GM19397 (cell line): ENCODE measurements at regions not wholly inside any gene's neighbourhood (a gene's known extent, or its start where the extent isn't known, plus 50 kb on each side); places are given as distances from the start of the nearest gene placed in this dataset.

Experiments
- ATAC-seq: cut with Tn5 transposase; IDR thresholded peaks from one replicate; pipeline ENCODE4 v1.9.1; 2021; ENCODE audit warnings: mild to moderate bottlenecking, moderate library complexity; ENCODE audit not compliant: unreplicated experiment

- no peak for ATAC-seq
These were observed 297.6 kb upstream of the SKOR2 start for GRCh38 chr18:47549021-47549540.

- no peak for ATAC-seq
These were observed 296.2 kb upstream of the SKOR2 start for GRCh38 chr18:47547539-47548202.

GRCh38 chr18:47545613-47546012 is 294.2 kb upstream of the SKOR2 start:
- no peak for ATAC-seq

- ATAC-seq: no peak
These were observed 291.6 kb upstream of the SKOR2 start for GRCh38 chr18:47543080-47543479.

GRCh38 chr18:47542551-47542950 is 291.1 kb upstream of the SKOR2 start:
- ATAC-seq: no peak

GRCh38 chr18:47531717-47532116 is 280.3 kb upstream of the SKOR2 start:
- ATAC-seq: no peak

- no peak for ATAC-seq
These were observed 279.2 kb upstream of the SKOR2 start for GRCh38 chr18:47530695-47531094.

GRCh38 chr18:47528343-47528742 is 276.9 kb upstream of the SKOR2 start:
- ATAC-seq: no peak

- no peak for ATAC-seq
These were observed 274.7 kb upstream of the SKOR2 start for GRCh38 chr18:47526147-47526546.

- no peak for ATAC-seq
These were observed 270.9 kb upstream of the SKOR2 start for GRCh38 chr18:47522359-47522758.

- ATAC-seq: no peak
These were observed 268.8 kb upstream of the SKOR2 start for GRCh38 chr18:47520263-47520662.

- ATAC-seq: no peak
These were observed 268.2 kb upstream of the SKOR2 start for GRCh38 chr18:47519706-47520105.

- ATAC-seq: no peak
These were observed 267.8 kb upstream of the SKOR2 start for GRCh38 chr18:47519277-47519676.

- ATAC-seq: no peak
These were observed 262.2 kb upstream of the SKOR2 start for GRCh38 chr18:47513614-47514013.

- ATAC-seq: no peak
These were observed 261.4 kb upstream of the SKOR2 start for GRCh38 chr18:47512726-47513435.

GRCh38 chr18:47512056-47512455 is 260.6 kb upstream of the SKOR2 start:
- ATAC-seq: no peak

- no peak for ATAC-seq
These were observed 259.4 kb upstream of the SKOR2 start for GRCh38 chr18:47510831-47511230.

- no peak for ATAC-seq
These were observed 256.2 kb upstream of the SKOR2 start for GRCh38 chr18:47507651-47508050.

- no peak for ATAC-seq
These were observed 255.4 kb upstream of the SKOR2 start for GRCh38 chr18:47506897-47507296.

GRCh38 chr18:47501946-47502345 is 250.5 kb upstream of the SKOR2 start:
- ATAC-seq: no peak

GRCh38 chr18:47500930-47501329 is 249.5 kb upstream of the SKOR2 start:
- no peak for ATAC-seq

GRCh38 chr18:47492691-47493090 is 241.2 kb upstream of the SKOR2 start:
- ATAC-seq: no peak
